Left kidney (tissue), 1 donor: ENCODE measurements at regions not wholly inside any gene's neighbourhood (a gene's known extent, or its start where the extent isn't known, plus 50 kb on each side); places are given as distances from the start of the nearest gene placed in this dataset.

Experiments used
- DNase-seq: peaks from one replicate; pipeline ENCODE4 v3.0.0-alpha.2; 2013

DNA sequence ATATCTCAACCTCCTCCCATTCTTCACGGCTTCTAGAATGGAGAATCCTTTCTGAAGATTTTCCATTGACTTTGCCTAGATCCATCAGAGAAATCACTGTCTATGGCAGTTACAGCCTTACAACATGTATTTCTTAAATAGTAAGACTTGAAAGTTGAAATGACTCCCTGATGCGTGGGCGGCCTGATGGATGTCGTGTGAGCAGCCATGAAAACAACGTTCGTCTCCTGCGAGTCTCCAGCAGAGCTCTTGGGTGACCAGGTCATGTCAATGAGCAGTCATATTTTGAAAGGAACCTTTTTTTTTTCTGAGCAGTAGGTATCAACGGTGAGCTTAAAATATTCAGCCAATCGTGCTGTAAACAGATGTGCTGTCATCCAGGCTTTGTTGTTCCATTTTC lies 139.9 kb upstream of the C14orf180 start:
- DNase-seq = no peak

DNA sequence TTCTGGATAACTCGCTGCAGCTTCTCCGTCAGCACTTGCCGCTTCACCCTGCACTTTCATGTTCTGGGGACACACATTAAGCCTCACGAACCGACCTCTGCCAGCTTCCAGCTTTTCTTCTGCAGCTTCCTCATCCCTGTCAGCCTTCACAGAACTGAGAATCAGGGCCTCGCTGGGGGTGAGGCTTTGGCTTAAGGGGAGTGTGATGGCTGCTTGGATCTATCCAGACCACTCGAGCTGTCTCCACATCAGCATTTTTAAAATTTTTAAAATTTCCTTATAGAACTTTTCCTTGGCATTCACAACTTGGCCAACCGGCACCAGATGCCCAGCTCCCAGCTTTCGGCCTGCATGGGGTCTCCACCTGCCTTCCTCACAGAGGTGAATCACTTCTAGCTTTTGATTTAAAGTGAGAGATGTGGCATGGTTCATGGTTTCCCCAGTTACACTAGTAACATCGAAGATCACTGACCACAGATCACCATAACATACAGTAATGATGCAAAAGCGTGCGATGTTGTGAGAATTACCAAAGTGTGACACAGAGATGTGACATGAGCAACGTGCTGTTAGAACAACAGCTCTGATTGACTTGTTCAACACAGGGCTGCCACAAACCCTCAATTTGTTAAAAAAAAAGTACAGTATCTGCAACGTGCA lies 139.1 kb upstream of the C14orf180 start:
- DNase-seq = no peak

GRCh38 chr14:104441275-104442106 lies 138.1 kb upstream of the C14orf180 start:
- no peak for DNase-seq

GRCh38 chr14:104442107-104442551 lies 137.4 kb upstream of the C14orf180 start:
- DNase-seq = no peak

DNA sequence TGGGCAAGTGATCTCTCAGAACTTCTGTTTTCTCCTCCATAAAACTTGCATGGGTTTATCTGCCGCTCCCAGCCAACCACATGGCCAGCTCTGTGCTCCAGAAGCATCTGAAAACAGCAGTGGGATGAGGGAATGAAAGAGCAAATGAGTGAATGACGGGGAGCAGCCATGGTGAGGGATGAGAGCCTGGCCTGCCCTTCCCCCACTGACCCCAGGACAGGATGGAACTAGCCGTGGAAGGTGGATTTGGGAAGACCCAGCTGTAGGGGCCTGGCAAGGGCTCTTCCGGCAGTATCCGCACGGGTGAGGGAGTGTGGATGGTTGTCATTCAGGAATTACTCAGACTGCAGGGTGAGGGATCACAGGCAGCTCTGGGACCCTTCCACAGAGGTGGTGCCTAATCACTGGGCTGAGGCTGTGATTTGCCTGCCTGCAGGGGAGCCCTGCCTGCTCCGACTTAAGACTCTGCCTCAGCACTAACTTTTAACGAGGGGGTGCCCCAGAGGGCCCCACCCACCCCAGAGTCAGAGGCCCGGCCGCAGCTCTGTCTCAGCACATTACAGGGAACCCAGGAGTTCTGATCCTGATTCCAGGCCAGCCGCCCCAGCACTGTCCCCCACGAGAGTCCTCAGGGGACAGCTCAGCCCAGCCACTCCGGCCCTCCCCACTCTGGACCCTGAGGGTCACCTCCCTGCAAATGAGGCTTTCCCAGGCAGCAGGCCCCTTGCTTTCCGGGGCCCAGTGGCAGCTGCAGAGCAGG lies 136.8 kb upstream of the C14orf180 start:
- DNase-seq = no peak

- no peak for DNase-seq
Measured at GRCh38 chr14:104443391-104444158, 136.0 kb upstream of the C14orf180 start.

DNA sequence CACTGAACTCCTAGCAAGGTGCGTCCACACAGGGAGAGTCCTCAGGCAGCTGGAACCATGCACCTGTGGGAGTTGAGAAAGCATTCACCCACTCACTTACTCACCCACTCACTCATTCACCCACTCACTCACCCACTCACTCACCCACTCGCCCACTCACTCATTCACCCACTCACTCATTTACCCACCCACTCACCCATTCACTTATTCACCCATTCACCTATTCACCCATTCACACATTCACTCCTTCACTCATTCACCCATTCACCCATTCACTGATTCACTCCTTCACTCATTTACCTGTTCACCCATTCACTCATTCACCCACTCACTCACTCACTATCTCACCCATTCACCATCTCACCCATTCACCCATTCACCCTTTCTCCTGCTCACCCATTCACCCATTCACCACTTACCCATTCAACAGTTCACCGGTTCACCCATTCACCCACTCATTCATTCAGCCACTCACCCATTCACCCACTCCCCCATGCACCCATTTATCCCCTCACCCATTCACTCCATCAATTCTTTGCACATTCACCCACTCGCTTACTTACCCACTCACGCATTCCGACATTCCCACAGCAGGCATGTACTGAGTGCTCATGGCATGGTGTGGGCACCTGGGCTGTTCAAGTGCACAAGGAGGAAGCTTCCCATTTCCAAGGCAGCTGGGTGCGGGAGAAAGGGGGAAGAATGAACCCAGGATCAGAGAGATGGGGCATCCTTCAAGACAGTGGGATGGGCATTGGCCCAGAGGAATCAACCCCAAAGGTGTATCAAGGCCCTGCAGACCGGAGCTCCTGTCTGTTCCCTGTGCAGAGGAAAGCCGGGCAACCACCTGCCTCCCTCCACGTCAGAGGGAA lies 135.2 kb upstream of the C14orf180 start:
- DNase-seq = no peak

GRCh38 chr14:104445086-104445485 lies 134.5 kb upstream of the C14orf180 start:
- no peak for DNase-seq

- DNase-seq = no peak
Measured at GRCh38 chr14:104445832-104446381, 133.7 kb upstream of the C14orf180 start.

GRCh38 chr14:104446611-104447010 lies 133.0 kb upstream of the C14orf180 start:
- no peak for DNase-seq

DNA sequence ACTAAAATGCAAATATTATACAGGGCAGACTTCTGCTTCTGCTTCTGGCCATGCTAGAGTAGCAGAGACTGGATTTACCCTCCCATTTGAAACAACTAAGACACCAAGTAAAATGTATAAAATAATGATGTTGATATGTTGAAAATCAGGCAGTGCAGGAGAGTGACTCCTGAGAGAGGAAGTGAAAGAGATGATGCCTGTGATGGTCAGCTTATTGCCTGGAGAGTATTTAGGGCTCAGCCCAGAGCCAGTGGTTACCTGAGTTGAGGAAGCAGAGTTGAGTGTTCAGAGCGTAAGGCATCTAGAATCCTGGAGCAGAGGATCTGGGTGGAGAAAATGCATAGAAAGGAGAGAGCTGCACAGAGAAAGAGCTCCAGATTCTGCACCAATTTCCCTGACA lies 131.8 kb upstream of the C14orf180 start:
- DNase-seq = no peak

- DNase-seq = no peak
Measured at GRCh38 chr14:104448321-104448720, 131.2 kb upstream of the C14orf180 start.

DNA sequence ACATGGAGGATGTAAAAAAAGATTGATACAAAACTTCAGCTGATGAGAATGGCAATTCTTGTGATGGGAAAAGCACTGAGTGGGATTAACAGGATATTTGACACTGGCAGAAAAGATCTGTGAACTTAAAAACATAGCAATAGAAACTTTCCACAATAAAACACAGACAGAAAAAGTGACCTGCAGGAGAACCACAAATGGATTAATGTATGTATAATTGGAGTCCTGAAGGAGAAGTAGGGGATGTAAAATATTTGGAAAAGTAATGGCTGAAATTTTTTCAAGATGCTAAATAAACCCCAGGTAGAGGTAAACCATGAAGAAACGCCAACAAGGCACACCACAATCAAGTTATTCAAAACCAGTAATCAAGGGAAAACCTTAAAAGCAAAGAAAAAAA lies 130.8 kb upstream of the C14orf180 start:
- no peak for DNase-seq

DNA sequence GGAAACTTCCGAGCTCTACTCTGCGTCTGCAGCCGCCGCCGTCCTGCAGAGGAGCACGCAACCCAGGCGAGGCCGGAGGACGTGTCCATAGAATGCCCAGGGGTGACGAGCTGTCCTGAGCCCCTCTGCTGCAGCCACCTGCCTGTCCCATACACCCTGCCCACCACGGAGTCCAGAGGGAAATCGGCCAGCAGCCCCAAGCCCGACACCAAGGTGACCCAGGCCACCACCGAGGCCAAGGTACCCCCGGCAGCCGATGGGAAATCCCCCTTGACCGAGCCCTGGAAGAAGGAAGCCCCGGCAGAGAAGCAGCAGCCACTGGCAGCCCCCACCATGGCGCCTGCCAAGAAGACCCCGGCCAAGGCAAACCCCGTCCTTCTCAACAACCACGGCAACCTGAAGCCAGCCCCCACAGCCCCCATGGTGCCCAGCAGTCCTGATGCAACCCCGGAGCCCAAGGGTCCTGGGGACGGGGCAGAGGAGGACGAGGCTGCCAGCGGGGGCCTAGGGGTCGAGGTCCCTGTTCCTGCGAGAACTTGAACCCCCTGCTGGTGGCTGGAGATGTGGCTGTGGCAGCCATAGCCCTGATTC lies 128.7 kb upstream of the C14orf180 start:
- no peak for DNase-seq

- no peak for DNase-seq
Measured at GRCh38 chr14:104451474-104451873, 128.1 kb upstream of the C14orf180 start.

- no peak for DNase-seq
Measured at GRCh38 chr14:104458845-104459244, 120.7 kb upstream of the C14orf180 start.

- no peak for DNase-seq
Measured at GRCh38 chr14:104460791-104461651, 118.5 kb upstream of the C14orf180 start.

DNA sequence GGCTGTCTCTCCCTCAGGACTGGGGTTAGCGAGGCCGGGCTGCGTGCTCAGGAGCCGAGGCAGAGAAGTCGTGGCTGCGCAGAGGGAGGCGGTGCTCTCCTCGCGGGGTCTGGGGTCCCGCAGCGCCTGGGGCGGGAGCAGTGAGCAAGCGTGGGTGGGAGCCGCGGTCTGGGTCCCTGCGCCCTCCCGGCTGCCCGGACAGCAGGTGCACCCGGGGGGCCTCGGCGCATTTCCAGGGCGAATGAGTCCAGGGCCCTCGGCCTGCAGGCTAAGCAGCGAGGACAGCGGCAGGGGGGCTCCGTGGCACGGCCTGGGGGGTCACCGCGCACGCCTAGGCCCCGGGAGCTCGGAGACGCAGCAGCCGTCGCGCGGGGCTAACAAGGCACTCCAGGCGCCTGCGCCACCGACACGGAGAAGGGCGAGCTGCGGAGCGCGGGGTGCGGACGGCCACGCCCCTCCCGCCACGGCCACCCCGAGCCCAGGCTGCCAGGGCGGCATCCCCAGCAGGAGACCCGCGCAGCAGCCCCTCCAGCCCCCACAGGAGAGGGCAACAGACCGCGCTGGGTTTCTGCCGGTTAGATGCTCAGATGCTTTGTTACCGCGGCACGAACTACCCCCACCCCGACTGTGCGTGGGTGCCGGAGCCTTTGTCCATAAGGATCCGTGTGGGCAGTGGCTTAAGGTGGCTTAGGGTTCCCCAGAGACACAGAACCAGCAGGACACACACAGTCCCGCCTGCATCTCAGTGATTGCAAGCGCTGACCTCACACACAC lies 117.7 kb upstream of the C14orf180 start:
- no peak for DNase-seq
